K562 (cell line): ENCODE measurements at regions not wholly inside any gene's neighbourhood (a gene's known extent, or its start where the extent isn't known, plus 50 kb on each side); places are given as distances from the start of the nearest gene placed in this dataset.

Experiments used
- ATAC-seq: fragments of 200-7000 bp; cut with Tn5 transposase; 3 replicates; pipeline ENCODE4 v1.9.1; 2020; ENCODE audit warnings: moderate library complexity
- BruUV-seq: library from RNA; stranded (reverse); fragments of 400-500 nt; replicated peaks from 2 replicates; lab custom pipeline; 2021; lab: Mats Ljungman, UMichigan
- CTCF ChIA-PET: fragments of 300-600 bp; formaldehyde crosslinking; extraction: SDS; loops from one replicate; lab custom pipeline; 2021; ENCODE audit warnings: low intra/inter-chr PET ratio; lab: Yijun Ruan, JAX
- POLR2A ChIA-PET: fragments of 300-600, 350-650 bp; sonication (Branson Sonifier 250); formaldehyde crosslinking; extraction: SDS; loops from one replicate; lab custom pipeline; 2021; ENCODE audit warnings: antibody characterized with exemption, inconsistent platforms; lab: Yijun Ruan, JAX
- DNase-seq, 4 experiments: peaks; one replicate each; pipeline versions ENCODE4 v3.0.0 to v3.0.0-alpha.2; 2011 to 2018; ENCODE audit warnings: low spot score in 3 of 4, mixed read lengths in 3 of 4; ENCODE audit errors: extremely low read depth in 1 of 4
- FAIRE-seq: peaks from 2 replicates; lab custom pipeline; 2011; peaks lifted over from hg19 to GRCh38; lab: Jason Lieb, UNC
- H2AFZ ChIP-seq: 2 replicates; pipeline ENCODE4 v1.6.0; 2011; ENCODE audit warnings: low read depth, low read length, control low read depth, inconsistent platforms
- H3K27ac ChIP-seq: fragments of 200-600 bp; 3 replicates; pipeline ENCODE4 v1.8.0; 2011; ENCODE audit warnings: low read depth, mild to moderate bottlenecking, control low read depth, inconsistent platforms, low read length, moderate library complexity, mixed read lengths; ENCODE audit errors: extremely low read depth
- H3K27me3 ChIP-seq, 2 experiments: fragments of 300-600 bp in 1 of 2; 2 replicates in 1 of 2; 3 replicates in 1 of 2; pipeline versions ENCODE4 v1.6.0 to v1.8.0; 2011; ENCODE audit warnings: inconsistent platforms in 2 of 2, low read length in 2 of 2, mild to moderate bottlenecking in 1 of 2, mixed read lengths in 1 of 2, moderate library complexity in 1 of 2; ENCODE audit not compliant: control insufficient read depth in 2 of 2, insufficient read depth in 2 of 2
- H3K36me3 ChIP-seq: fragments of 300-600 bp; 3 replicates; pipeline ENCODE4 v1.8.0; 2011; ENCODE audit warnings: mild to moderate bottlenecking, low read length, inconsistent platforms; ENCODE audit not compliant: control insufficient read depth, insufficient read depth
- H3K4me1 ChIP-seq, 2 experiments: fragments of 200-600 bp in 1 of 2; replicated peaks in 1 of 2; 2 replicates in 1 of 2; 3 replicates in 1 of 2; pipeline versions ENCODE4 v1.5.1 to v1.8.0; 2011; ENCODE audit warnings: inconsistent platforms in 2 of 2, low read length in 2 of 2, mild to moderate bottlenecking in 1 of 2, mixed read lengths in 1 of 2, moderate library complexity in 1 of 2; ENCODE audit not compliant: control insufficient read depth in 2 of 2, insufficient read depth in 2 of 2
- H3K4me2 ChIP-seq: 2 replicates; pipeline ENCODE4 v1.6.1; 2011; ENCODE audit warnings: low read length, control low read depth, inconsistent platforms, mixed read lengths; ENCODE audit not compliant: insufficient read depth
- H3K4me3 ChIP-seq: fragments of 200-600 bp; sonication (generic), shearing (Covaris generic); 2 replicates; pipeline ENCODE4 v1.5.1; 2016; ENCODE audit warnings: control low read depth, inconsistent platforms
- H3K79me2 ChIP-seq: fragments of 200-600 bp; 3 replicates; pipeline ENCODE4 v1.8.0; 2011; ENCODE audit warnings: low read length, inconsistent platforms; ENCODE audit not compliant: control insufficient read depth, insufficient read depth
- H3K9ac ChIP-seq, 2 experiments: 2 replicates each; pipeline versions ENCODE4 v1.6.0 to v1.6.1; 2011; ENCODE audit warnings: low read depth in 2 of 2, low read length in 2 of 2, control low read depth in 1 of 2, inconsistent platforms in 1 of 2, mild to moderate bottlenecking in 1 of 2, mixed read lengths in 1 of 2; ENCODE audit not compliant: insufficient read depth in 1 of 2
- H3K9me1 ChIP-seq: one replicate; pipeline ENCODE4 v1.6.0; 2011; ENCODE audit warnings: inconsistent platforms, mild to moderate bottlenecking, low read length, moderate library complexity; ENCODE audit not compliant: control insufficient read depth, insufficient read depth
- H3K9me3 ChIP-seq: replicated peaks from 2 replicates; pipeline ENCODE4 v1.5.1; 2011; ENCODE audit warnings: low read depth, low read length, inconsistent platforms; ENCODE audit not compliant: control insufficient read depth, insufficient read depth
- H4K20me1 ChIP-seq: replicated peaks from 2 replicates; pipeline ENCODE4 v1.6.1; 2011; ENCODE audit warnings: low read length, inconsistent platforms, mixed read lengths; ENCODE audit not compliant: control insufficient read depth, insufficient read depth
- BRCA1 ChIP-seq, 2 experiments: fragments of 450-650 bp in 1 of 2; sonication (generic) in 1 of 2; formaldehyde crosslinking in 1 of 2; IDR thresholded peaks; 2 replicates each; pipeline versions ENCODE4 v1.5.0 to v1.6.1; 2017 to 2020; ENCODE audit warnings: mild to moderate bottlenecking in 1 of 2, missing genetic modification reagents in 1 of 2
- CREBBP ChIP-seq: IDR thresholded peaks from one replicate; pipeline ENCODE4 v1.6.1; 2012; ENCODE audit warnings: low read depth, mild to moderate bottlenecking, control low read depth, inconsistent platforms, low read length
- FOXA3 ChIP-seq, 2 experiments: fragments of 450-650 bp in 1 of 2; sonication (generic) in 1 of 2; formaldehyde crosslinking; IDR thresholded peaks in 1 of 2; conservative IDR thresholded peaks in 1 of 2; 2 replicates each; pipeline versions ENCODE4 v1.4.0 to v1.8.0; 2020 to 2022; ENCODE audit warnings: mild to moderate bottlenecking in 2 of 2, missing genetic modification reagents in 1 of 2
- POLR2AphosphoS5 ChIP-seq: IDR thresholded peaks from 2 replicates; pipeline ENCODE4 v1.6.1; 2011; ENCODE audit warnings: mild to moderate bottlenecking, low read depth, low read length, moderate library complexity; ENCODE audit not compliant: control insufficient read depth, insufficient read depth
- SOX6 ChIP-seq: fragments of 450-650 bp; IDR thresholded peaks from 2 replicates; pipeline ENCODE4 v1.6.1; 2014; ENCODE audit warnings: mild to moderate bottlenecking
- TRIM24 ChIP-seq, 2 experiments: fragments of 450-650 bp; IDR thresholded peaks; 2 replicates each; pipeline ENCODE4 v1.6.1; 2016
- ZBTB17 ChIP-seq: fragments of 450-650 bp; formaldehyde crosslinking; IDR thresholded peaks from 2 replicates; pipeline ENCODE4 v1.4.0; 2020; ENCODE audit warnings: mild to moderate bottlenecking
- WGBS: fragments of 100-300 bp; shearing (Covaris generic); methylation state at CpG from one replicate; pipeline ENCODE4 v1.1.6; 2016; ENCODE audit warnings: low coverage, mixed read lengths; ENCODE audit not compliant: insufficient coverage; ENCODE audit errors: missing lambda C conversion rate; 5-methylcytosine and 5-hydroxymethylcytosine counted together
- in situ Hi-C: fragments of 300-500 bp; cut with MboI; formaldehyde crosslinking; loops from 4 replicates; pipeline ENCODE4 v1.15.0; 2018; ENCODE audit warnings: inconsistent platforms, mixed read lengths
- intact Hi-C: fragments of 100-400 bp; cut with micrococcal nuclease; formaldehyde crosslinking; loops from 2 replicates; pipeline ENCODE4 v1.14.2; 2022
- TF ChIP-seq, protein P1 (sequence below): IDR thresholded peaks from 3 replicates; pipeline ENCODE4 v1.6.1; 2011; ENCODE audit warnings: borderline replicate concordance, mild to moderate bottlenecking; ENCODE audit not compliant: insufficient read length, insufficient read depth
- TF ChIP-seq, protein P2 (sequence below): fragments of 150-350 bp; IDR thresholded peaks from 2 replicates; pipeline ENCODE4 v1.6.1; 2014; ENCODE audit warnings: low read depth, mild to moderate bottlenecking, low read length, borderline replicate concordance

DNA sequence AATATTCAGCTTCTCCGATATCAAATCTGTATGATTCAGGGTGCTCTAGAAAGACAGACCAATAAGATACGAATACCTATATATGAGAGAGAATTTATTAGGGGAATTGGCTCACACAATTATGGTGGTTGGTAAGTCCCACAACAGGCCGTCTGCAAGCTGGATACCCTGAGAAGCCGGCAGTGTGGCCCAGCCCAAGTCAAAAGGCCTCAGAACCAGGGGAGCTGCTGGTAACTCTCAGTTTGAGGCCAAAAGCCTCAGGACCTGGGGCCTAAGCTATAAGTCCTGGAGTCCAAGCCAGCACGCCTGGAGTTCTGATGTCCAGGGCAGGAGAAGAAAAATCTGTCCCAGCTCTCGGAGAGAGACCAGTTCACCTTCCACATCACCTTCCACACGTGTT is 318.7 kb downstream of the BRD1 start:
- FAIRE-seq (no peak), DNase-seq (no peak), ATAC-seq (no peak)
- POLR2A ChIA-PET = interaction anchor here (0.6 kb wide), 1 partner anchor 17 kb away, joined by 3 read pairs; no protein-coding TSS in a partner anchor
- Histone ChIP-seq H3K27ac (no peak overlapping the region), H3K9me3 (no peaks in the 10 kb centered on the region), H3K36me3 (peaks cover 22% of the 10 kb centered on the region), H3K9ac (no peak overlapping the region), H3K4me3 (no peak overlapping the region), H3K79me2 (peaks cover 31% of the 10 kb centered on the region), H3K9me1 (peaks cover 2% of the 10 kb centered on the region), H4K20me1 (no peaks in the 10 kb centered on the region; the same call in 1 of the 2 replicates), H3K4me1 (peaks cover 0 to 3% of the 10 kb centered on the region in 2 experiments; a peak in 2 of 5 replicates), H3K27me3 (no peaks in the 10 kb centered on the region), H2AFZ (no peak overlapping the region), H3K4me2 (no peak overlapping the region)
- TF ChIP-seq CREBBP (no peak), FOXA3 (CRISPR knock-in tag; conservative IDR thresholded peaks at IDR 0.05 in 1 of 2, IDR thresholded peaks at IDR 0.05 in 1 of 2) (no peak), ZBTB17 (no peak), BRCA1 (IDR thresholded peaks at IDR 0.05) (no peak), BRCA1 (CRISPR knock-in tag; IDR thresholded peaks at IDR 0.05) (no peak), SOX6 (no peak), POLR2AphosphoS5 (no peak), TRIM24 (IDR thresholded peaks at IDR 0.05) (no peak)
- TF ChIP-seq, protein P1, sequence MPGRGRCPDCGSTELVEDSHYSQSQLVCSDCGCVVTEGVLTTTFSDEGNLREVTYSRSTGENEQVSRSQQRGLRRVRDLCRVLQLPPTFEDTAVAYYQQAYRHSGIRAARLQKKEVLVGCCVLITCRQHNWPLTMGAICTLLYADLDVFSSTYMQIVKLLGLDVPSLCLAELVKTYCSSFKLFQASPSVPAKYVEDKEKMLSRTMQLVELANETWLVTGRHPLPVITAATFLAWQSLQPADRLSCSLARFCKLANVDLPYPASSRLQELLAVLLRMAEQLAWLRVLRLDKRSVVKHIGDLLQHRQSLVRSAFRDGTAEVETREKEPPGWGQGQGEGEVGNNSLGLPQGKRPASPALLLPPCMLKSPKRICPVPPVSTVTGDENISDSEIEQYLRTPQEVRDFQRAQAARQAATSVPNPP = no peak
- TF ChIP-seq, protein P2, sequence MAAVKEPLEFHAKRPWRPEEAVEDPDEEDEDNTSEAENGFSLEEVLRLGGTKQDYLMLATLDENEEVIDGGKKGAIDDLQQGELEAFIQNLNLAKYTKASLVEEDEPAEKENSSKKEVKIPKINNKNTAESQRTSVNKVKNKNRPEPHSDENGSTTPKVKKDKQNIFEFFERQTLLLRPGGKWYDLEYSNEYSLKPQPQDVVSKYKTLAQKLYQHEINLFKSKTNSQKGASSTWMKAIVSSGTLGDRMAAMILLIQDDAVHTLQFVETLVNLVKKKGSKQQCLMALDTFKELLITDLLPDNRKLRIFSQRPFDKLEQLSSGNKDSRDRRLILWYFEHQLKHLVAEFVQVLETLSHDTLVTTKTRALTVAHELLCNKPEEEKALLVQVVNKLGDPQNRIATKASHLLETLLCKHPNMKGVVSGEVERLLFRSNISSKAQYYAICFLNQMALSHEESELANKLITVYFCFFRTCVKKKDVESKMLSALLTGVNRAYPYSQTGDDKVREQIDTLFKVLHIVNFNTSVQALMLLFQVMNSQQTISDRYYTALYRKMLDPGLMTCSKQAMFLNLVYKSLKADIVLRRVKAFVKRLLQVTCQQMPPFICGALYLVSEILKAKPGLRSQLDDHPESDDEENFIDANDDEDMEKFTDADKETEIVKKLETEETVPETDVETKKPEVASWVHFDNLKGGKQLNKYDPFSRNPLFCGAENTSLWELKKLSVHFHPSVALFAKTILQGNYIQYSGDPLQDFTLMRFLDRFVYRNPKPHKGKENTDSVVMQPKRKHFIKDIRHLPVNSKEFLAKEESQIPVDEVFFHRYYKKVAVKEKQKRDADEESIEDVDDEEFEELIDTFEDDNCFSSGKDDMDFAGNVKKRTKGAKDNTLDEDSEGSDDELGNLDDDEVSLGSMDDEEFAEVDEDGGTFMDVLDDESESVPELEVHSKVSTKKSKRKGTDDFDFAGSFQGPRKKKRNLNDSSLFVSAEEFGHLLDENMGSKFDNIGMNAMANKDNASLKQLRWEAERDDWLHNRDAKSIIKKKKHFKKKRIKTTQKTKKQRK = no peak
- 87% methylated on average over 5 of the region's 7 CpGs for WGBS
- CTCF ChIA-PET = no interaction called here
- intact Hi-C loops (no loop called here), in situ Hi-C loops (no loop called here)
- BruUV-seq = no TSS peak
